ENCODE measurements at regions not wholly inside any gene's neighbourhood (a gene's known extent, or its start where the extent isn't known, plus 50 kb on each side); places are given as distances from the start of the nearest gene placed in this dataset.
"Not testable (repeated sequence)": the region's sequence is repeated elsewhere in the genome, so short reads cannot be mapped to it uniquely, and the experiment has no call there.

DNA sequence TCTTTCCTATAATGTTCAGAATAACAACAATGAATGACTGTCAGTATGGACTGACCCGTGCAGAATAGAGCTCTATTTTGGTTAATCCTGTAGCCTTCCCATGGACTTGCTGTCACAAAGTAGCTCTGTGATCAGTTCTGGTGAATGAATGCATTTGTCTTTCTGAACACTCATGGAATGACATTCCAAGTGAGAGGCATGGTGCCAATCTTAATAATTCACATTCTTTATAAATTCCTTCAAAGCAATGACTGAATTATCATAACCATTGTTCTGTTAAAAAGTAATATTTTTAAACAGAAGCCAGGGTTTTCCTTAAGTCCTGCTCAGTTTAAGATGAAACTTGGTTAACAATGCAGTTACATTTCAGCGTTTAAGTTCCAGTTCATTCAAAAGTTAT is 360.5 kb downstream of the ICE1 start:
- DNase-seq, result no peak

GRCh38 chr5:5782402-5782801 is 359.9 kb downstream of the ICE1 start:
- no peak for DNase-seq

DNA sequence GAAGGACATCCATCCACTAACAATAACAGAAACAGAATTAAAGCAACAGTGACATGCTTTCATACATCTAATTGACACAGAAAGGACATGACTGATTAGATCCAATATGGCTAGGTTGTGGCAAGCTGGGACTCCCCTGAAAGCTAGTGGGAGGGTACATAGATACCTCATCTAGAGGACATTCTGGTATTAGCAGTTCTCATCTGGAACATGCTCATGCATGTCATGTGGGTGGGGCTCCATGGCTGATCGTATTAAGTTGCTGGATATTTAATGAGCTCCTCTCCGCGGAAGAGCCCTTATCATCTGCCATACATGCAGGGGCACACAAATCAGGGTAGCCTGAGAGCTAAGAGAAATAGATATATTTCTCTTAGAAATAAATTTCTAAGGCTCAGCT is 358.9 kb downstream of the ICE1 start:
- no peak for DNase-seq

DNA sequence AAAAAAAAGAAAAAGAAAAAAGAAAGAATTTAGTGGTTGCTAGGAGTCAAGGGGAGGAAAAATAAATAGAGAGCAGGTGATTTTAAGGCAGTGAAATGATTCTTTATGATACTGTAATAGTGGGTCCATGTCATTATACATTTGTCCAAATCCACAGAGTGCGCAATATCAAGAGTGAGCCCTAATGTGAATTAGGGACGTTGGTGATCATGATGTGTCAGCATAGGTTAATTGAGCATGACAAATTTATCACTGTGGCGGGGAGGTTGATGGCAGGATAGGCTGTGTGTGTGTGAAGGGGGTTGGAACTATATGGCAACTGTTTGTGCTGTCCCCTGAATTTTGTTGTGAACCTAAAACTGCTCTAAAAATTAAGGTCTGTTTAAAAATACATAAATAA is 357.8 kb downstream of the ICE1 start:
- no peak for DNase-seq

DNA sequence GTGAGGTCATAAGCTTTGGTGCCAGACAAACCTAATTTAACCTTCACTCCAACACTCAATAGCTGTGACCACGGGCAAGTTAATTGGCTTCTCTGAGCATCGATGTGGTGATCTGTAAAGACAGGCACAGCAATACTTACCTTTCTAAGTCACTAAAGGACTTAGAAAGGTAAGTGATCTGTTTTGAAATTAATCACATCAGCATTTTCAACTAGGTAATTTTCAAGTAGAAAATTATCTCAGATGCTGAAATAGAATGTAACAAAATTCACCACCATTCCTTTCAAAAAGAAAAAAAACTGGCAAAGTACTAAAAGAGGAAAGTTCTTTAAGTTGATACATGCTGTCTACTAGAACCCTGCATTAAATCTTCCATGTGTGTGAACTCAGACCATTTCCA is 354.5 kb downstream of the ICE1 start:
- DNase-seq, result no peak

DNA sequence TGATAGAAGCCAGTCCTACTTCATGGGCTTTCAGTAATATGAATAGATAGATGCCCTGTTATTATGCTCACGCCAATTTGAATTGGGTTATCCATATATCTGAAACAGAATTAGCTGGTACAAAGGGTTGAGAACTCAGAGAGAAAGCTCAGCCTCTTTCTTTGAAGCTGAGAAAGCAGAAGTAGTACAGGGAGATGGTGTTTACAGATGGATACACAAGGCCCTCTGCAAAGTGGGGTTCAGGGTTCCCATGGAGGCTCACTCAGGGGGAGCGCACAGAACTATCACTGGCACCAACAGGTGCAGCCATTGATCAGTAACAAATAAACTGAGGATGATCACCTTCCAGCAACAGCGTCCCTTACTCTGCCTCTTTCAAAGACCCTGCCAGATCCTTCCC is 349.7 kb downstream of the ICE1 start:
- no peak for DNase-seq

DNA sequence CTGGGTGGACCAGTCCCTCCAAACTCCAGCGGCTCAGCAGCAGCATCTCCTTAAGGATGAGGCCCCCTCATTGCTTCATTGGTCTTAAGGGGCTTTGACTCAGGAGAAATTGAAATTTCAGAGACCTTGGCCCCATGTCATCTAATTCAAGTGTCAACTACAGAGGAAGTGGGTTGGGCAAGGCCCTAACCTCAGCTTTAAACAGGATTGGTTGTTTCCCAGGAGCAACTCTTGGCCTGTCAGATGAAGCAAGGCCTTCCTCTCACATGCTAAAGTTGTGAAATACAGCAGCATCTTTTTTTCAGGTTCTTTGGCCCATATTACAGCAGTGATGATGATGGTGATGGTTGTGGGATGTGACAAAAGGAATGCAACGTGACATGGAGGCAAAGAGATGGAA is 348.3 kb downstream of the ICE1 start:
- no peak for DNase-seq

DNA sequence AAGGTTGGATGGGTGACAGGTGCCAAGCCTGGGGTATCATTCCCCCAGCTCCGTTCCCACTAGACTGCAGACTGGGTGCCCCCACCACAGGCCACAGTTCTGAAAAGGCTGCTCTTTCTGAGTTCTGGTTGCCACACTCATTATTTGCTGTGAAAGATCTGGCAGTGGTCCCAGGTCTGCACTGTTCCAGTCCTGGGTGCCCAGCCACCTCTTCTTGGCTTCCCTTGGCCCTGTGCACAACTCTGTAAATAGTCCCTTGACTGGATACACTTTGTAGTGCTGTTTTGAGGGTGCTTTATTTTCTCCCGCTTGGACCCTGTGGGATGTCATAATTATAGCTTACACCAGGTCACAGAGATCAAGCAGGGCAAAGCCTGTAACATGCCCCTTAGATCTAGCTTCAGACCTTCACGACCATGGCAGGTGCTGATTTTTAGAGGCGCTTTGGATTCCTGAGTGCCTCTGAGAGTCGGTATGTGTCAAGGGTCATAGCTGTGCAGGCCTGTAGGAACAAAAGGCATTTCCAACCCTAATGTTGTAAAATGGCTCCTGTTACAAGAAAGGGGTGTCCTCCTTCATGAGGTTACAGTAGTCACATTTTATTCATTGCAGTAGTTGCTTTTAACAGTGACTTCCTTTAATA is 344.9 kb downstream of the ICE1 start:
- no peak for DNase-seq

DNA sequence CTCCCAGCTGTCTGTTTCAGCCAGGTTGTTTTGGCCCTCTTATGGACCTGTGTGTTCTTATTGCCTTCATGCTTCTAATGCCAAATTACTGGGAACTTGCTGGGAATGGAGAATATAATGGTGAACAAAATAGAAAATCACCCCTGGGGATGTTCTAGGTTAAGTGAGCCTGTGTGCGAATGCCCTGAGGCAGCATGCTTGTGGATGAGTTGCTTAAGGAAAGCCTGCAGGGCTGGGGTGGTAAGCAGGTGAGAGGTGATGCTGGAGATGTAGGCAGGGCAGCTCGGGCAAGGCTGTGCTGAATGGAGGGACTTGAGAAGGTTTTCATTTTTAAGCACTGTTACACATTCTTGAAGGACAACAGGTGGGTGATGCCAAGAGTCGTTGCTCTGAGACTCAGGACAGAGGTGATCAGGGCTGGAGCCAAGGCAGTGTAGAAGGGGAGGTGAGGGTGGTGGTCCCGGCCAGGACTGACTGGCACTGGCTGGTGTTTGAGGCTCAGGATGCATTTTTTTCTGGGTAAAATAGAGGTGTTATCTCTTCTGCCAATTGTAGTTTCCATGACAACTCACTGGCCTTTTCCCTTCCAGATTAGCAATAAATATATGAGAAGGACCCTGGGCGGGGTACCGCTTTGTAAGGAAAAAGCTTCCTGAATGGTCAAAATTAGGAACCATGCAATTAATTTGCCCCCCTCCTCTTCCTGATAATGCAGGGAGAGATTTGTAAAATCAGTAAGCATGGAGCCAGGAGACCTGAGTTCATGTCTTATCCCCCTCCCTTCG is 342.8 kb downstream of the ICE1 start:
- no peak for DNase-seq

DNA sequence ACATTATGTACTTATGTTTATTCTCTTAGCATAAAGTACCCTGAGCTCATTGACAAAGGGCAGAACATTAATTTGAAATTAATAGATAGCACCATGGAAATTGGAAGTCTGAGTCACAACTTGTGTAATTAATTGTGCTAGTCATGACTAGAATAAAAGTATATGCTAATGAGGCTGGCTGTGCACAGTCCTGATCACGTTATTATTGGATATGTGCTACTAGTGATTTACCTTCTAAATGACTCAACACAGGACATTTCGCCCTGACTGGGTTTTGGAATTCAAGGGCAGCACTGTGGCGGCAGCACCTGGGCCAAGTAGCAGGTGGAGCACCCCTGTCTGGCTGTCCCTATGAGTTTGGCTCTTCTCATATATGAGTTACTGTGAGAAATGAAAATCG is 341.8 kb downstream of the ICE1 start:
- no peak for DNase-seq

DNA sequence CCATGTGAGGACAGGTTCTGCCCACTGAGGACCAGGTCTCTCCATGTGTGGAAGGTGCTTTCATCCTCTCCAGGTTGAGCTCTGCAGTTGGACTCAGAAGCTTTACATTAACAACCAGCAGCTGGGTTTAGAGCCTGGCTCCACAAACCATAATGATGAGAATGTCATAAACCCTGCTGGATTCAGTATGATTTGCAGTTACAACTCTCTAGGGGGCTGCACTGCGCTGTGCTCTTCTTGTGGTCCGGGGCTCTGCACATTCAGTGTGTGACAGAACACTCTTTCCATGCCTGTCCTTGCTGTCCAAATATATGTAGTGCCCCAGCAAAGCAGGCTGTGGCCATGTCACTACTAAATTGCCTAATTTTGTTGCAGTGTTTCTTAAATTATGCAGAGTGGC is 334.3 kb downstream of the ICE1 start:
- DNase-seq, result no peak

DNA sequence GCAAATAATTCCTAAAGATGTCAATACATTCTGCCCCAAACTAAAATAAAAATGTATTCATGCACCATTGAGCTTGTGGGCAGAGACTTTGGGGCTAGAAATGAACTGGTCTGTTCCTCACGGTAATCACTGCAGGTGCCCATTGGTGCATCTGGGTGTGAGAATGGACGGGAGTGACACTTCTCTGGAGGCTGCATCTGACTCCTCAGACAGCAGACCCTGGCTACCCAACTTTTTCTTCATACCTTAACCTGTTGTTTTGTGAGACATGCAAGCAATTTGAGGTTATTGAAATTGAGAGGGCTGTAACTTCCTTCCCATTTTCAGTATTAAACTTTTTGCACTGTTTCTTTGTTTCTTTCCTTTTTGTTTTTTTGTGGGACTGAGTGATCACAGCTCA is 333.4 kb downstream of the ICE1 start:
- no peak for DNase-seq

DNA sequence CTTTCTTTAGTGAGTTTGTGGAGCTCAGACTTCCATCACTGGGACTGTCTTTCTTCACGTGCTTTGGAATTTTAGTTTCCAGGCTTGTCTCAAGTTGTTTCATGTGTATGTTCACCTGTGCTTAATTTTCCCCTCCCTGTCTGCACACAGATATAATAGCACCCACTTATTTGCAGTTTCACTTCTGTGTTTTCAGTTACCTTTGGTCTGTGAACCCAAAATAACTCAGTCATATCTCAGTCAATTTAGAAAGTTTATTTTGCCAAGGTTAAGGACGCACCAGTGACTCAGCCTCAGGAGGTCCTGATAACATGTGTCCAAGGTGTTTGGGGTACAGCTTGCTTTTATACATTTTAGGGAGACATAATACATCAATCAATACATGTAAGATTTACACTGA is 330.4 kb downstream of the ICE1 start:
- no peak for DNase-seq

DNA sequence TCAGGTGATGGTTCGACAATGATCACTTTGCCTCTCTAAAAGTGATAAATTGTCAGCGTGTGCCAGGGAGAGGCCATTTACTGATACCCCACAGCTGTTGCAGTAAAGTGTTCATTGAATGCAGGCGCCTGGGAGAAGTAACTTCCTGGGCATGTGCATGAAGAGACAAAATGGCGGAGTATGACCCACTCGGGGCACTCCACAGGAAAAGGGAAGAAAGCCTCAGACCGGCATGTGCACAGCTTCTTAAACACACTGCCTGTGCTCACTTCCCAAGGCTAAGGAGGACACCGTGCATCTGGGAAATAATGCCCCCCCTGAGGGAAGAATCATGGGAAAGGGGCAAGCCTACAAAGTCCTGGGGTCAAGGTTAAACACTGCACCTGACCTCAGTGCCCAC is 329.5 kb downstream of the ICE1 start:
- DNase-seq, result no peak

DNA sequence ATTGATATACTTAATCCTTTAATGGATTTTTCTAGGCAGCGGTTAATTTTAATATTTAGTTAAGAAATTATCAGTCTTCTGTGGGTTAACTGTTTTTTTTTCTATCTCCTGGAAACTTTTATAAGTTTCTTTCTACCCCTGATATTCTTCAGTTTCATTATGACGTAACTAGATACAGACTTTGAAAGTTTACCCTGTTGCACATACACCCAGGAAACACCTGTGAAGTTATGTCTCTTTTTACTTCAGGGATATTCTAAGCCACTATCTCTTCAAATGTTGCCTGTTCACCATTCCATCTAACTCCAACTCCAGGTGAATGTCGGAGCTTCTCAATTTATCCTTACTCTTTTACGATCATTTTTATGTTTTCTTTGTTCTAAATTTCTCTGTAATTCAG is 329.0 kb downstream of the ICE1 start:
- no peak for DNase-seq

GRCh38 chr5:5741418-5741817 is 318.9 kb downstream of the ICE1 start:
- no peak for DNase-seq

DNA sequence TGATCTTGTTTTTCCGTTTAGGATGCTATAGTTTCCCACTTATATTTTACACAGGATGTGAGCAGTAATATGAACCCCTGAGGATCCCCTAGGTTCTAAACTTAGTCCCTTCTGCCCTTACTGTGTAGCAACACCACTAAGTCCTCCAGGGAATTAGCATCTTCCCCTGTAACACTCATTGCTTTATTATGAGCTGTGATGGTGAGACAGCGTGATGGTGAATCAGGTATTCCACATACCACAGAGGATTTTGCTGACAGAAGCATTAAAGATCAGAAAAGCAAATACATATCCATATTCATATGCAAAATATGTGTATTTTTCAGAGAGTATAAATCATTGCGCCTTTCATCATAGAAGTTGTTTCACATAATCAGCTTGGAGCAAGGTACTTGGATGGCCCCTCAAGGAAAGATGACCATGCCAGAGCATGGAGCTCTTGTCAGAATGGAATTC is 317.0 kb downstream of the ICE1 start:
- no peak for DNase-seq

DNA sequence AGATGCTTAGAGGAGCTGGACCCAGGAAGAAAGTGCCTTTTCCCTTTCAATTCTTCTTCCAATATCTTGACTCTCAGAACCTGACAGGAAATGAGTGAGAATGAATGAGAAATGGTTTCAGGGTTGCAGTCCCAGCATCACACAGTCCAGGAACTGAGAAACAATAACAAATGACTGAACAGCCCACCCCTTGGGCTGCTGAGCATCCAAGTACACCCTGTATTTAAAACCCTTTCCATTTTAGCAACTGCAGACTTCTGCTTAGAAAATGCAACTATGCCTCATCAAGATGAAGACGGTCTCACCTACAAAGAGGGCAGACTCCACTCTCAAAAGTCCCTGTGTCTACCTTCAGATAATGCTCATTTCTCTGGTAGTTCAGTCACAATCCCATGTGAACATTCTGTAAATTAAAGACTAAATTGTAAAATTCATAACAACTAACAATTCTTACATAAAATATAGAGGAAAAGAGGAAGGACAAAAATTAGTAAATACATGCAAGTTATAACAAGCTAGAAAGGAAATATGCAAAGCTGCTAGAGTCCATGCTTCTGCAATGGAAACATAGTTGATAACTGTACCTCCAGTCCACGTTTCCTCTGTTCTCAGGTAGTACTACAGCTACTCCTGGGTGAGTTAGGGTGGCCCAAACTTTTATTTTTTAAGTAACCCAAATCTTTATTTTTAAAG is 316.5 kb downstream of the ICE1 start:
- DNase-seq, result no peak

- DNase-seq, result no peak
These were observed 313.5 kb downstream of the ICE1 start for GRCh38 chr5:5736007-5736406.

DNA sequence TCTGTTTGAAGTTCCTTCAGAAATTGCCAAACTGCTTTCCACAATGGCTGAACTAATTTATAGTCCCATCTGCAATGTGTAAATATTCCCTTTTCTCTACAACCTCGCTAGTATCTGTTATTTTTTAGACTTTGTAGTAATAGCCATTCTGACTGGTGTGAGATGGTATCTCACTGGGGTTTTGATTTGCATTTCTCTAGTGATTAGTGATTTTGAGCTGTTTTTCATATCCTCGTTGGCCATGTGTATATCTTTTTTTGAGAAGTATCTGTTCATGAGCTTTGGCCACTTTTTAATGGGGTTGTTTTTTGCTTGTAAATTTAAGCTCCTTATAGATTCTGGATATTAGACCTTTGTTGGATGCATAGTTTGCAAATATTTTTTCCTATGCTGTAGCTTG is 310.6 kb downstream of the ICE1 start:
- not testable (repeated sequence) for DNase-seq

- DNase-seq, result peak; percentile 10
These were observed 303.9 kb downstream of the ICE1 start for GRCh38 chr5:5726401-5726800.

- no peak for DNase-seq
These were observed 299.4 kb downstream of the ICE1 start for GRCh38 chr5:5721881-5722280.

GRCh38 chr5:5719292-5719691 is 296.8 kb downstream of the ICE1 start:
- peak; percentile 13 for DNase-seq

GRCh38 chr5:5716665-5717064 is 294.2 kb downstream of the ICE1 start:
- no peak for DNase-seq
